Epithelial cell of esophagus (primary cell): ENCODE measurements at regions not wholly inside any gene's neighbourhood (a gene's known extent, or its start where the extent isn't known, plus 50 kb on each side); places are given as distances from the start of the nearest gene placed in this dataset.

Experiments used
- DNase-seq: peaks from one replicate; pipeline ENCODE4 v3.0.0; 2010; ENCODE audit warnings: low read depth
- H3K4me3 ChIP-seq: 2 replicates; pipeline ENCODE4 v1.5.1; 2011; ENCODE audit warnings: mild to moderate bottlenecking, low read length, control low read depth
- CTCF ChIP-seq: IDR thresholded peaks from 2 replicates; pipeline ENCODE4 v1.5.1; 2011; ENCODE audit warnings: low read depth, mild to moderate bottlenecking, low read length, control low read depth, inconsistent platforms; ENCODE audit not compliant: insufficient read depth; ENCODE audit errors: missing control alignments

- H3K4me3 ChIP-seq = no peak overlapping the region
- no peak for TF ChIP-seq CTCF
- DNase-seq = no peak
These were observed 324.1 kb upstream of the CADM2 start for GRCh38 chr3:84634668-84635067.

GRCh38 chr3:84637272-84637671 lies 321.5 kb upstream of the CADM2 start:
- H3K4me3 ChIP-seq = no peak overlapping the region
- TF ChIP-seq CTCF = no peak
- no peak for DNase-seq

GRCh38 chr3:84666468-84666867 lies 292.3 kb upstream of the CADM2 start:
- TF ChIP-seq CTCF = no peak
- H3K4me3 ChIP-seq = no peak overlapping the region
- DNase-seq = no peak

GRCh38 chr3:84679211-84679610 lies 279.6 kb upstream of the CADM2 start:
- H3K4me3 ChIP-seq = no peak overlapping the region
- TF ChIP-seq CTCF = no peak

GRCh38 chr3:84680700-84681099 lies 278.1 kb upstream of the CADM2 start:
- TF ChIP-seq CTCF = no peak
- no peak for DNase-seq
- H3K4me3 ChIP-seq = no peak overlapping the region

More at GRCh38 chr3:84679211-84679610, 279.6 kb upstream of the CADM2 start:
- no peak for DNase-seq

GRCh38 chr3:84683493-84683892 lies 275.3 kb upstream of the CADM2 start:
- DNase-seq = no peak
- TF ChIP-seq CTCF = no peak
- no peak overlapping the region for H3K4me3 ChIP-seq

GRCh38 chr3:84685467-84685866 lies 273.3 kb upstream of the CADM2 start:
- no peak for DNase-seq
- no peak overlapping the region for H3K4me3 ChIP-seq
- no peak for TF ChIP-seq CTCF
